H1 (cell line): ENCODE measurements at regions not wholly inside any gene's neighbourhood (a gene's known extent, or its start where the extent isn't known, plus 50 kb on each side); places are given as distances from the start of the nearest gene placed in this dataset.

Experiments
- BRCA1 ChIP-seq: IDR thresholded peaks from 2 replicates; pipeline ENCODE4 v1.6.1; 2012; ENCODE audit warnings: low read depth, low read length, improper control_type of control experiment
- CTCF ChIP-seq, 3 experiments: IDR thresholded peaks; 1 replicate in 2 of 3; 2 replicates in 1 of 3; pipeline versions ENCODE4 v1.5.1 to v1.6.1; 2011; ENCODE audit warnings: low read length in 3 of 3, mild to moderate bottlenecking in 3 of 3, inconsistent platforms in 2 of 3, low read depth in 1 of 3, moderate library complexity in 1 of 3; ENCODE audit not compliant: insufficient read depth in 1 of 3; ENCODE audit errors: control extremely low read depth in 1 of 3
- EP300 ChIP-seq, 2 experiments: IDR thresholded peaks; 1 replicate in 1 of 2; 2 replicates in 1 of 2; pipeline ENCODE4 v1.6.1; 2011 to 2012; ENCODE audit warnings: low read depth in 2 of 2, low read length in 2 of 2, mild to moderate bottlenecking in 2 of 2, borderline replicate concordance in 1 of 2, inconsistent platforms in 1 of 2, moderate library complexity in 1 of 2
- EZH2 ChIP-seq: fragments of 200-600 bp; sonication (generic); IDR thresholded peaks from 2 replicates; pipeline ENCODE4 v1.7.1; 2012; ENCODE audit warnings: low read depth, mild to moderate bottlenecking, moderate library complexity, low read length, inconsistent platforms; ENCODE audit not compliant: severe bottlenecking
- GABPA ChIP-seq: IDR thresholded peaks from 2 replicates; pipeline ENCODE4 v1.6.1; 2011; ENCODE audit warnings: mild to moderate bottlenecking, low read length, moderate library complexity, borderline replicate concordance; ENCODE audit not compliant: insufficient read depth
- MAX ChIP-seq: IDR thresholded peaks from 2 replicates; pipeline ENCODE4 v1.6.1; 2012; ENCODE audit warnings: inconsistent platforms
- NRF1 ChIP-seq: IDR thresholded peaks from 2 replicates; pipeline ENCODE4 v1.6.1; 2011; ENCODE audit warnings: mild to moderate bottlenecking, low read depth, low read length, improper control_type of control experiment
- POLR2A ChIP-seq, 2 experiments: IDR thresholded peaks; 1 replicate in 1 of 2; 2 replicates in 1 of 2; pipeline ENCODE4 v1.6.1; 2011; ENCODE audit warnings: low read depth in 2 of 2, low read length in 2 of 2, mild to moderate bottlenecking in 2 of 2; ENCODE audit errors: control extremely low read depth in 1 of 2
- SP2 ChIP-seq: IDR thresholded peaks from 2 replicates; pipeline ENCODE4 v1.6.1; 2012; ENCODE audit warnings: mild to moderate bottlenecking, low read length, inconsistent platforms
- TAF1 ChIP-seq: IDR thresholded peaks from 2 replicates; pipeline ENCODE4 v1.6.1; 2011; ENCODE audit warnings: mild to moderate bottlenecking, low read depth, low read length

- TF ChIP-seq MAX, result no peak
- TF ChIP-seq CTCF (IDR thresholded peaks at IDR 0.05; ENCODE audit: control extremely low read depth in 1 of 3, insufficient read depth in 1 of 3, low read depth in 1 of 3, low read length in 3 of 3), result no peak
- TF ChIP-seq EZH2, result no peak
- TF ChIP-seq POLR2A (IDR thresholded peaks at IDR 0.05; ENCODE audit: control extremely low read depth in 1 of 2, low read depth in 2 of 2, low read length in 2 of 2), result no peak
- TF ChIP-seq GABPA, result no peak
- TF ChIP-seq EP300 (IDR thresholded peaks at IDR 0.05; ENCODE audit: borderline replicate concordance in 1 of 2, low read depth in 2 of 2, low read length in 2 of 2), result no peak
- TF ChIP-seq TAF1, result no peak
- no peak for TF ChIP-seq SP2
- no peak for TF ChIP-seq BRCA1
- TF ChIP-seq NRF1, result no peak
These were observed 113.4 kb downstream of the ZBTB18 start for GRCh38 chr1:244164511-244164890.
